ENCODE measurements at regions not wholly inside any gene's neighbourhood (a gene's known extent, or its start where the extent isn't known, plus 50 kb on each side); places are given as distances from the start of the nearest gene placed in this dataset.

DNA sequence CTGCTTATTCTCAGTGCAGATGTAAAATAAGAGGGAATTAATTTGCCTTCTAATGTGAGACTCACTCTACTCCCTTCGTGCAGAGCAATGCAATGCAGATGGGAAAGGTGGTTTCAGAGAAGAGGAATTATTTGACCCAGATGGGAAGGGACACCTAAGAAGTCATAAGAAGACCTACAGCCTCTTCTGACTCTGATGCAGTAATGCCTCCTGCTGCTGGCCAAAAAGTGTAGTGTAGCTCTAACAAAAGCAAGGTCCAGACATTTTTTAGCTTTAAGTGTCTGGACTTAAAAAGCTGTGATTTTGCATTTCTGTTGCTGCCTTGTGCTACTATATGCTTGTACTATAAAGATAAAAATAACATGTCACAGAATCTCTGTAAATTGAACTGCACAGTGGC lies 501.4 kb downstream of the TTLL7 start:
- H4K91ac ChIP-seq (ENCODE audit: insufficient read depth, low read depth, low read length) = no peak overlapping the region
- no peak overlapping the region for H2AK5ac ChIP-seq (ENCODE audit: low read depth, low read length)
- no peak overlapping the region for H2BK120ac ChIP-seq (ENCODE audit: low read depth, low read length)
- H4K8ac ChIP-seq (ENCODE audit: low read depth in 2 of 2, low read length in 2 of 2) = no peak overlapping the region
- intact Hi-C loops (cut with micrococcal nuclease) (no loop called here), in situ Hi-C loops (cut with MboI; ENCODE audit: low sequenced_read_pairs) (no loop called here), dilution Hi-C loops (cut with HindIII; ENCODE audit: low sequenced_read_pairs, unreplicated experiment) (no loop called here)
- H3K4me3 ChIP-seq (ENCODE audit: insufficient read depth, low read depth, low read length) = no peak overlapping the region
- no peak overlapping the region for H2AFZ ChIP-seq (replicated peaks; ENCODE audit: low read length, poor library complexity)
- H3K4me1 ChIP-seq (ENCODE audit: control insufficient read depth, insufficient read depth, low read length) = no peaks in the 10 kb centered on the region
- H3K4me2 ChIP-seq (ENCODE audit: low read depth, low read length) = no peak overlapping the region
- H2BK15ac ChIP-seq (ENCODE audit: low read depth, low read length) = no peak overlapping the region
- WGBS, 2 experiments (ENCODE audit: extremely low coverage in 2 of 2, insufficient read length in 1 of 2) = no CpG with 5 or more reads among the region's 1 CpG
- no peak overlapping the region for H3K14ac ChIP-seq (replicated peaks; ENCODE audit: low read depth, low read length)
- H3K9me3 ChIP-seq (ENCODE audit: control insufficient read depth, insufficient read depth, low read length) = no peaks in the 10 kb centered on the region
- no peaks in the 10 kb centered on the region for H4K20me1 ChIP-seq (ENCODE audit: insufficient read depth, low read length)
- H2AK9ac ChIP-seq (replicated peaks; ENCODE audit: low read depth, low read length, poor library complexity) = no peak overlapping the region
- ATAC-seq (ENCODE audit: low read depth) = no peak
- no peaks in the 10 kb centered on the region for H3K36me3 ChIP-seq (ENCODE audit: control insufficient read depth, insufficient read depth, low read length)
- H3K27me3 ChIP-seq (ENCODE audit: control insufficient read depth, insufficient read depth, low read length) = no peaks in the 10 kb centered on the region
- no TSS peak for BruUV-seq (replicated peaks)
- no peak overlapping the region for H2BK5ac ChIP-seq (ENCODE audit: low read depth, low read length, poor library complexity, severe bottlenecking)
- no peak overlapping the region for H4K5ac ChIP-seq (ENCODE audit: low read depth, low read length)
- no peaks in the 10 kb centered on the region for H3K79me1 ChIP-seq (ENCODE audit: low read depth in 1 of 2, low read length in 2 of 2)
- no peaks in the 10 kb centered on the region for H3K9me1 ChIP-seq (ENCODE audit: insufficient read depth, low read length)
- H3K27ac ChIP-seq (ENCODE audit: insufficient read depth, low read length) = no peak overlapping the region
- ChIA-PET POLR2A (ENCODE audit: unreplicated experiment) (no interaction called here), CTCF (no interaction called here)
- no peak overlapping the region for H3K56ac ChIP-seq (ENCODE audit: extremely low read depth, insufficient read depth, low read length)
- no peak for DNase-seq
- no peak overlapping the region for H3K4ac ChIP-seq (ENCODE audit: low read depth, low read length)
- H3K23ac ChIP-seq (ENCODE audit: low read depth, low read length) = no peak overlapping the region
- no peak overlapping the region for H3K9ac ChIP-seq (ENCODE audit: low read depth, low read length)
- TF ChIP-seq SMC3 (IDR thresholded peaks at IDR 0.05; ENCODE audit: low read depth, low read length) (no peak), CHD1 (IDR thresholded peaks at IDR 0.05; ENCODE audit: low read depth, low read length) (no peak), RAD21 (IDR thresholded peaks at IDR 0.05; ENCODE audit: low read length) (no peak), ELK1 (IDR thresholded peaks at IDR 0.05; ENCODE audit: borderline replicate concordance, low read depth, low read length) (no peak), CEBPB (IDR thresholded peaks at IDR 0.05; ENCODE audit: low read depth, low read length) (no peak)
- no peak overlapping the region for H2BK20ac ChIP-seq (ENCODE audit: low read depth, low read length)
- no peak overlapping the region for H3K18ac ChIP-seq (ENCODE audit: low read depth, low read length)
